Tongue (tissue), 1 donor: ENCODE measurements at regions not wholly inside any gene's neighbourhood (a gene's known extent, or its start where the extent isn't known, plus 50 kb on each side); places are given as distances from the start of the nearest gene placed in this dataset.

Experiments used
- DNase-seq: peaks from one replicate; pipeline ENCODE4 v3.0.0-alpha.2; 2015

GRCh38 chr20:24870057-24870456 lies 79.0 kb upstream of the CST7 start:
- no peak for DNase-seq

GRCh38 chr20:24870881-24871280 lies 78.2 kb upstream of the CST7 start:
- DNase-seq, result no peak

DNA sequence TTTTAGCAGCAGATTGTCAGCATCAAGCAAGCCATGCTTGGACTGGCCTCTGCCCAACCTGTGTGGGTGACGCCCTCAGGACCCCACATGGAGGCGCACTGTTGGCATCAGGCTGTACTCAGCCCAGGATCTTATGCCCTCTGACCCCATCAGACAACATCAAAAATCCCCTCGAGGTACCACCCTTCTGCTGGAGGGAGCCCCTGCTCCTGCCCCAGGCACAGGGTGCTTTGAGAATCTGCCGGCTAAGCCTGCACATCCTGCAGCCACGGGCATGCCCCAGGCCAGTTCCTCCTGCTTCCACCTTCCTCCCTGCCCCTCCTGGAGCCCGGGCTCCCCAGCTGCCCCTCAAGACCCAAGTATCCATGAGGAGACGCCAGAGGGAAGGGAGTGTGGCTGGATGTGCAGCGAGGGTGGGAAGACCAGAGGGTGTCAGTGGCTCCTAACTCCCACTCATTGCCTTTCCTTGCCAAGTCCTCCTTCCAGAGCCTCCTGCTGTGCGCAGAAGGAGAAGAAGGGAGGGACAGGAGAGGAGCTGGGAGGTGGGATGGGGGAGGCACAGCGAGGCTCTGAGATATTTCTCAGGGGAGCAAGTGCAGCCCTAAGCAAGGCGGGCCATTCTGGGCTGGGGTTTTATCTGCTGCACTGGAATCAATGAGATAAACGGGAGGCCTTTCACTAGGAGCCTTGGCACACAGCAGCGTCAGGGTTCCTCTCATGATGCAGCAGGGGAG lies 77.4 kb upstream of the CST7 start:
- DNase-seq, result no peak

DNA sequence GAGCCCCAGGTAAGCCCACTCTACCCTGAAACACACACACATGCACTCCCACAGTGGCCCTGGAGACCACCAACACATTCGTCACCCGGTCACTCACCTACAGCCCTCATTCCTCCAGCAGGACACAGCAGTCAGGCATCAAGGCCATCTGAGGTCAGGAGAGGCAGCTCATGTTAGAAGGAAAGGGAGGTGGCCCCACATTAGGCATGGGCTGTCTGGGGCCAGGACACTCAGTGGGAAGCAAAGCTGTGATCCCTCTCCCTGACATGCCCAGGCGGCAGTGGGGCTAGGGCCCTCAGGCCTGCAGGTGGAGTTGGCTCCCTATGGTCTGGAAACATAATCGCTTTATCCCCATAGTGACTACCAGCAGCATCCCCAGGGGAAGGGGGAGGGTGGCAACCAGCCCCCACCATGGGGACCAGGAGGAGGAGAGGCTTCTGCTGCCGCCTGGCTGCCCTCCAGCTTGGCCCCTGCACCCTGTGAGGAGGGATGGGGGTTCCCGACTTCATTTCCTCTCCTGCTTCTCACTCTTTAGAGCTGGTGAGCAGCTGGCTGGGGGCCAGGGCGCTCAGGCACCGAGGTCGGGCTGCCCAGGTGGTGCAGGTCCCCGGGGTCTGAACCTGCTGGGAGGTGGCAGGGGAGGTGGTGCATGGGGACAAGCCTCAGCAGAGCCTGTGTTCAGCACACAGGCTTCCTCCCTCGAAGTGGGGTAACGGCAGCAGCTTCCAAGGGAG lies 76.6 kb upstream of the CST7 start:
- DNase-seq, result no peak

- DNase-seq, result no peak
Observed at GRCh38 chr20:24873025-24873620, 75.9 kb upstream of the CST7 start.

GRCh38 chr20:24875078-24875477 lies 74.0 kb upstream of the CST7 start:
- DNase-seq, result no peak

GRCh38 chr20:24877652-24878051 lies 71.4 kb upstream of the CST7 start:
- no peak for DNase-seq

DNA sequence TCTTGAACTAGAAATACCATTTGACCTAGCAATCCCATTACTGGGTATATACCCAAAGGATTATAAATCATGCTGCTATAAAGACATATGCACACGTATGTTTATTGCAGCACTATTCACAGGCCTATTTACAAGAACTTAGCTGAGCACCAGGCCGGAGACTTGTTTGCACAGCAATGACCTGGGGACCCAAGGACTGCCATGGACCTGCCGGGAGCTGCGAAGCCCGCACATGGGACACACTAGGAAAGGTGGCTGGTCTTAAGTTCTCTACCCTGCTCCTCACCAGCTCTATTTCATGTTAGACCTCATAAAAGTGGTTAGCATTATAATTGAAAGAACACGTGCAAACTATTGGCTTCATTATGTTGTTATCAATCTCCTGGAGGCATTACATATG lies 70.4 kb upstream of the CST7 start:
- DNase-seq, result no peak

- no peak for DNase-seq
Observed at GRCh38 chr20:24879875-24880274, 69.2 kb upstream of the CST7 start.

- no peak for DNase-seq
Observed at GRCh38 chr20:24880356-24880755, 68.7 kb upstream of the CST7 start.

GRCh38 chr20:24890286-24890685 lies 58.8 kb upstream of the CST7 start:
- DNase-seq, result no peak

DNA sequence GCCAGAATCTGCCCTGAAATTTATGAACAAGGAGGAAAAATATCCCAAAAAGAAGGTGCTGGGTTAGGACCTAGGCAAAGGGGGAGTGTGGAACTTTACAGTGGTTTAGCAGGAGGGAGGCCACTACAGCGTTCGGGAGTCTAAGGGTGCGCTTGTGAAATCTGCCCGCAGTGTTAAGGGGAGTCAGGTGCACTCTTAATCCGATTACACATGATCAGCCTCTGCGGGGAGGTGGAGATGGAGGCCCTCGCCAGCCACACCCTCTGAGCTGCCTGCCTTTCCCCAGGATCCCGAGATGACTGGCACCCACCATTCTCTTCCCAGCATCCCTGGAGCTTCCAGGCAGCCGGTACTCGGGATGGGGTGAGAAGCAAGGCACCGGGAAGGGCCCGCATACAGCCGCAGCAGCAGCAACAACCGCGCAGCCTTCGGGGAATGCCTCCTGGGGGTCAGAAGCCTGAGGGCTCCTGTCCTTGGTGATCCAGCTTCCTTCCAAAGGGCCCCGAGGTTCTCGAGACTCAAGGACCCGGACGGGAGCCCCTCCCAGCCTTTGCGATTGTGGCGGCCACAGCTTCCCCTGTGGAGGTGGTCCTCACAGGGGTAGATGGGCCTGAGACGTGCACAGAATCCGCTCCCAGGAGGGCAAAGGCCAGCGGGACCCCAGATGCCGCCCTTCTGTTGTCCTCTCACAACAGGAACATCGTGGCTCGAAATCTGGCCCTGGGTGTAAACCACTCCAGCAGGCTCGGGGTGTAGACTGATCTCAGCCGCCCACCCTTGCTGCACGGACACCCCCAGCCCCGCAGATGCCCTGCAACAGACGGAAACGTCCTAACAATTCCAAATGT lies 57.3 kb upstream of the CST7 start:
- DNase-seq, result no peak

DNA sequence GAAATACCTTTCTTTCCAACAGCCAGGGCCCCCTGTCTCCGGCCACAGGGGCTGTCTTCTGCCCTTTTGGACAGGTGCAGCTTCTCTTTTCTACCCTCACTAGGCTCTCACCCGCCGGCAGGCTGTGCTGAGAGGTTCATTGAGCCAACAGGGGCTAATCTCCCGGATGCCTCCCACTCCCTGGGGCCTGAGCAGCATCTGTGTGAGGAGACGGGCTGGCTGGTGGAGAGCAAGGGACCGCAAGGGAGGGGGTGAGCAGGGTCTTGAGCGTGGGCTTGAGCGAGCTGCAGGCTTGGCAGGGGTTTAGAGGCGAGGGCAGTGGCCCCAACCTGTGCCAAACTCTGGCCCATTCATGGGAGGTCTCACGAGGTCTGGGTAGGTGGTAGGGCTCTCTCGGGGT lies 56.5 kb upstream of the CST7 start:
- no peak for DNase-seq

- DNase-seq, result no peak
Observed at GRCh38 chr20:24892931-24893330, 56.1 kb upstream of the CST7 start.

DNA sequence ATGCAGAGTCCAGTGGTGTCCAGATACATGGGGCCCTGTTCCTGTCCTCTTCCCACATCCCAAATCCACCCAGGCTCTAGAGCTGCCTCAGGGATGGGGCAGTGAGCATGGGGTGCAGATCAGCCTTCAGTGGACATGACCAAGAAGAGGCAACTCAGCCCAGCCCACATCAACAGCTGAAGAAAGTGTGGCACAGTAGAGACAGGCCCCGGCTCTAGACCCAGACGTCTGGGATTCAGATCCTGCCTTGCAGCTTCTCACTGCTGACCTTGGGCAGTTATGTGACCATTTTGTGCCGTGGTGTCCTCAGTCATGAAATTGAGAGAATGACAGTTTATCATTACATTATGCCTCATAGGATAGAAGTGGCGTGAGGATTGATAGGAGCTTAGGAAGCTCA lies 54.6 kb upstream of the CST7 start:
- no peak for DNase-seq

DNA sequence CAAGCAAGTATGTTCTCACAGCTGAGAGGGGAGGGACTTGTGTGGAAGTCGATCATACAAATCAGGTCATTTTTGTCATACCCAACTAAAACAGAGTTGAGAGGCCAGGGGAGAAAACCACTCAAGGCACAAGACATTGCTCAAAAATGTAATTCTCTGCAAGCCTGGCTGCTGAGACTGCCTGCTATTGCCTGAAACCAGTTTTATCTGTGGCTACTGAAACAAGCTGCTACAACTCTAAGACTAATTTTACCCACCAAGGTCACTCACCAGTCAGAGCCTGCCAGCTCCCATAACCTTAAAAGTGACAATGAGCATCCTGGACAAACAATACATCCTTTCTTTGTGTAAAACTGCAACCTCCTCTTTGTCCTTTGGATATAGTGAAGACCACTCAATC lies 54.1 kb upstream of the CST7 start:
- DNase-seq, result no peak

GRCh38 chr20:24895431-24895830 lies 53.6 kb upstream of the CST7 start:
- DNase-seq, result no peak

DNA sequence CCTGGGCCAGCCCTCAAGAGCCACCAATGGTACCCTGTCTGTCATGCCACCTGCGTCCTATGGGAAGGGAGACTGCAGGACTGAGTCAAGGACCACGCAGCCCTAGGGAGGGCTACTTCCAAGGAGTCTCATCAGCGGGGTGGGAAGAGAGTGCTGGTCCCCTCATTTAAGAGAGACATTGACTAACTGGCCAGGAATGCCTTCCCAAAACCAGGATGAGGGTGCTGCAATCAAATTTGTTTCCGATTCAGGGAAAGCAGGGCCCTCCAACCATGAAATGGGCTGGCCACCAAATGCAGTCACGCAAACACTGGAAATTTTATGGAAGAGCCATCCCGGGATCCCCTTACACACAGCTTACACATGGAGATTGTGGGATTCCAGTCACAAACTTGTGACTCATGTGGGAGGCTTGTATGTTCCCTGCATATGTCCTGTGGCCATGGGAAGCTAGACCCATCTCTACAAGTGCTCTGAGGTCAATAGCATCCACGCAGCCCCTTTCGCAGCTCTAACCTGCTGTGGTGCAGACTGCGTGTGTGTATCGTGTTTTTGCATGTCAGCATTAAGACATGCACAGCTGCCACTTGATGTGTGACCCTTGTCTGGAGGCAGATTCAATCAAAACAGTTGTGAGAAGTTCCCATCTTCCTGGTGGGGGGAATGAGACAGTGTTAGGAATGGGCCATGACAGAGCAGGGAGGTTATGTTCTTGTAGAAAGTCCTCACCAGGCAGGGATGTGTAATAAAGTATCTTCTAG lies 53.0 kb upstream of the CST7 start:
- no peak for DNase-seq

- no peak for DNase-seq
Observed at GRCh38 chr20:24896984-24897383, 52.1 kb upstream of the CST7 start.

DNA sequence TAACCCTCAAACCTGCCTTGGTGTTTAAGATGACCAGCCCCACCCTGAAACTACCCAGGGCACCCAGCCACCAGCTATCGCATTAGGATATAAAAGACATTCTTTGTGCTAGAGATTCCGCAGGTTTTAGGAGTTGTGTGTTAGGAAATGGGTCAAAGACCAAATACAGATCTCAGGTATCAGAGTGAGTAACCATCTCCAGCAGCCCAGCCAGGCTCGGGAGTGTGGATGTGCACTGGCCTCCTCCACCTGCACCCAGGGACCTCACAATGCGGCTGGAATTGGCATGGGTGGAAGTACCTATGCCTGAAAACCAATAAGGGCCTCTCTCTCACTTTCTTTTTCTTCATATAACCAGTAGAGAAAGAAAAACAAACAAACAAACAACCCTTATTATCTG lies 51.1 kb upstream of the CST7 start:
- no peak for DNase-seq

DNA sequence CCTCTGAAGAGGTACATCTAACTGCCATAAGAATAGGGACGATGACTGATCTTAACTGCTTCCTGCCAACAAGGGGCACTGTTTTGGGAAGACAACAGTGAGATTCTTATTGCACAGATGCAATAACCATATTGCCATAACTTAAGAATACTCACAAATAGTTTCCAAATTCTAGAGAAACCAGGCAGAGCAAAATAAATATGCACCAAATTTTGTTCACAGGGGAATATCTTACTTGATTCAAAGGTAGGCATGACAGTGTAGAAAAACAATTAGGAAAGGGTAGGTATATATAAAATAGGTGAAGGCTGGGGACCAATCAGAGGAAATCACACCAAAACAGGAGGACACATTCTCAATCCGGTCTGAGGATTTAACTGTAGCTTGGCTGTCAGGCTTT lies 49.9 kb upstream of the CST7 start:
- no peak for DNase-seq
